ENCODE measurements at regions not wholly inside any gene's neighbourhood (a gene's known extent, or its start where the extent isn't known, plus 50 kb on each side); places are given as distances from the start of the nearest gene placed in this dataset.

GRCh38 chr13:58667096-58667495 is 1035.6 kb downstream of the PCDH17 start:
- no peak overlapping the region for H3K9ac ChIP-seq (ENCODE audit: control insufficient read depth, insufficient read depth, low read length)
- H3K27me3 ChIP-seq (replicated peaks in 1 of 2; ENCODE audit: control insufficient read depth in 2 of 2, insufficient read depth in 2 of 2, low read length in 1 of 2): no peaks in the 10 kb centered on the region
- H3K9me3 ChIP-seq (replicated peaks; ENCODE audit: control insufficient read depth, insufficient read depth, low read length): no peaks in the 10 kb centered on the region
- no peak overlapping the region for H3K4me2 ChIP-seq (ENCODE audit: control insufficient read depth, insufficient read depth)
- H4K20me1 ChIP-seq (ENCODE audit: control insufficient read depth, insufficient read depth): no peaks in the 10 kb centered on the region
- H3K27ac ChIP-seq (ENCODE audit: control insufficient read depth, insufficient read depth): no peak overlapping the region
- DNase-seq (ENCODE audit: low read depth, low spot score) (no peak), ATAC-seq (no peak), FAIRE-seq (no peak)
- H3K36me3 ChIP-seq (ENCODE audit: control insufficient read depth in 2 of 2, insufficient read depth in 2 of 2, low read length in 1 of 2): no peaks in the 10 kb centered on the region
- no peak overlapping the region for H3K4me3 ChIP-seq
- CTCF ChIA-PET: interaction anchor here (1.2 kb wide), 1 partner anchor 21 kb away, joined by 3 read pairs; no protein-coding TSS in a partner anchor
- SMC1A ChIA-PET (ENCODE audit: uncharacterized antibody, unreplicated experiment): interaction anchor here (0.6 to 1.1 kb wide), 2 partner anchors 50 to 795 kb away, joined by 3 read pairs; no protein-coding TSS in a partner anchor
- POLR2A ChIA-PET: no interaction called here
- in situ Hi-C loops (cut with MboI) (no loop called here), intact Hi-C loops (cut with micrococcal nuclease; ENCODE audit: unreplicated experiment) (no loop called here)
- 31% methylated on average over 2 of the region's 2 CpGs for WGBS (ENCODE audit: insufficient coverage, insufficient replicate concordance, low lambda C conversion rate, missing lambda C conversion rate)
- RAD21 ChIA-PET (ENCODE audit: unreplicated experiment): no interaction called here
- BruUV-seq (replicated peaks): no TSS peak
- no peaks in the 10 kb centered on the region for H3K4me1 ChIP-seq (ENCODE audit: control insufficient read depth, insufficient read depth, low read length)
- no peak overlapping the region for H2AFZ ChIP-seq (ENCODE audit: control insufficient read depth, low read depth, low read length)
- no peaks in the 10 kb centered on the region for H3K79me2 ChIP-seq (ENCODE audit: control insufficient read depth, insufficient read depth, low read length)
- TF ChIP-seq CUX1 (IDR thresholded peaks at IDR 0.05; ENCODE audit: insufficient replicate concordance, low read depth, low read length) (no peak), POLR2A (IDR thresholded peaks at IDR 0.05; ENCODE audit: low read depth, low read length) (no peak), TCF7 (IDR thresholded peaks at IDR 0.05; ENCODE audit: borderline replicate concordance) (no peak), RAD21 (IDR thresholded peaks at IDR 0.05; ENCODE audit: insufficient read depth, low read depth, low read length) (no peak), SPI1 (IDR thresholded peaks at IDR 0.05; ENCODE audit: borderline replicate concordance, insufficient read depth, low read depth, low read length) (no peak), RAD51 (IDR thresholded peaks at IDR 0.05) (no peak), RELB (IDR thresholded peaks at IDR 0.05; ENCODE audit: low read depth) (no peak), PRDM15 (CRISPR knock-in tag; IDR thresholded peaks at IDR 0.05) (no peak), CBX3 (IDR thresholded peaks at IDR 0.05; ENCODE audit: borderline replicate concordance, low read depth) (no peak), BCLAF1 (IDR thresholded peaks at IDR 0.05) (no peak), ZBED1 (IDR thresholded peaks at IDR 0.05; ENCODE audit: borderline replicate concordance) (no peak), ASH2L (IDR thresholded peaks at IDR 0.05; ENCODE audit: borderline replicate concordance, low read depth) (no peak)
